ENCODE measurements at regions not wholly inside any gene's neighbourhood (a gene's known extent, or its start where the extent isn't known, plus 50 kb on each side); places are given as distances from the start of the nearest gene placed in this dataset.

DNA sequence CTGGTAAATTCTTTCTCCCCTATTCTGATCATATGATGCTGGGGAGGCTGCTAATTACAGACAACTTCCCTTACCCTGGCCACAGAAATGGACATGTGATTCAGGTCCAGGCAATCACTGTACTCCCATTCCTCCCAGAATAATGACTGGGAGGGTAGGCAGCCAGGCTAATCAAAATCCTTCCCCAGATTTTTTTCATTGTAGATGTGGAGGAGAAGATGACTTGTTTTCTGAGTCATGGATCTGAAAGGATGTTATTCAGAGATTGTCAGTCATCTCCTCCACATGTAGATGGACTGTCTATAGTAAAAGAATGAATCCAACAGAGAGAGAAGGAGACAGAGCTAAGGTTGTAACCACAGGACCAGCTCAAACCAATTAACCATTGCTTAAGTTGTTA lies 123.9 kb upstream of the PUM3 start:
- Histone ChIP-seq H3K27me3 (ENCODE audit: control insufficient read depth, insufficient read depth, low read length) (no peaks in the 10 kb centered on the region), H3K36me3 (ENCODE audit: control insufficient read depth, insufficient read depth, low read length) (no peaks in the 10 kb centered on the region), H3K4me3 (ENCODE audit: low read depth, low read length) (no peak overlapping the region)
- FAIRE-seq (no peak), DNase-seq (ENCODE audit: low read depth) (peak; percentile 53)
- TF ChIP-seq, protein P1, sequence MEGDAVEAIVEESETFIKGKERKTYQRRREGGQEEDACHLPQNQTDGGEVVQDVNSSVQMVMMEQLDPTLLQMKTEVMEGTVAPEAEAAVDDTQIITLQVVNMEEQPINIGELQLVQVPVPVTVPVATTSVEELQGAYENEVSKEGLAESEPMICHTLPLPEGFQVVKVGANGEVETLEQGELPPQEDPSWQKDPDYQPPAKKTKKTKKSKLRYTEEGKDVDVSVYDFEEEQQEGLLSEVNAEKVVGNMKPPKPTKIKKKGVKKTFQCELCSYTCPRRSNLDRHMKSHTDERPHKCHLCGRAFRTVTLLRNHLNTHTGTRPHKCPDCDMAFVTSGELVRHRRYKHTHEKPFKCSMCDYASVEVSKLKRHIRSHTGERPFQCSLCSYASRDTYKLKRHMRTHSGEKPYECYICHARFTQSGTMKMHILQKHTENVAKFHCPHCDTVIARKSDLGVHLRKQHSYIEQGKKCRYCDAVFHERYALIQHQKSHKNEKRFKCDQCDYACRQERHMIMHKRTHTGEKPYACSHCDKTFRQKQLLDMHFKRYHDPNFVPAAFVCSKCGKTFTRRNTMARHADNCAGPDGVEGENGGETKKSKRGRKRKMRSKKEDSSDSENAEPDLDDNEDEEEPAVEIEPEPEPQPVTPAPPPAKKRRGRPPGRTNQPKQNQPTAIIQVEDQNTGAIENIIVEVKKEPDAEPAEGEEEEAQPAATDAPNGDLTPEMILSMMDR (IDR thresholded peaks at IDR 0.05; ENCODE audit: insufficient read depth, low read length, severe bottlenecking): no peak

DNA sequence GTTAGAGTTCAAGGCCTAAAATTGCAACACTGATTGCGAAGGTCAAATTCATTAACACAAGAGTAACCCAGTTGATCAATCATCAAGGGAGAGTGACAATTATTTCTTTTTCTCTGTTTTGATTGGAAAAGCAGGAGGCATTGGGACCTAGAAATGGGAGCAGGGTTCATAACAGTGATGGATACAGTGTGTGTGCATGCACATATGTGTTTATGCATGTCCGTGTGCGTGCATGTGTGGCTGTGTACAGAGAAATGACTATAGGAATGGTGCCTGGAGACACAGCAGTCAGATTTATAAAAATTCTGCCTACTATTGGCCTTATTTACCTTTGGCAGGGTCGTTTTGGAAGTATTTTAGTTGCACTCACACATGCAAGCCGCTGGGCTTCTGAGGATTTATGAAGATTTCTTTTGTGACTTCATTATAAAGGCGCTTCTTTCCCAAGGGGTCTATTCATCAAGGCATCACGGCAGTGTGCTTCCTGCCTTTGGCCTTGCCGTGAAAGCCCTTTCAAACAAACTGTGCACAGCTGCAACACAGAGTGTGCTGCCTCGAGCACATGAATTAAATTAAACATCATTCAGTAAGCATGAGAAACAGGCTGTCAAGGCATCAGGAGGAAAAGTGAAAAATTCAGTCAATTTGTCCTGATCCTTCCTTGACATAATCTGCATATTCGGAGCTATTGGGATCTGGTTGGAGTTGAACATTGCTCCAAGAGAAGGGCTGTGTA lies 122.8 kb upstream of the PUM3 start:
- no peak for FAIRE-seq
- H3K36me3 ChIP-seq (ENCODE audit: control insufficient read depth, insufficient read depth, low read length): no peaks in the 10 kb centered on the region
- no peak for DNase-seq (ENCODE audit: low read depth)
- no peaks in the 10 kb centered on the region for H3K27me3 ChIP-seq (ENCODE audit: control insufficient read depth, insufficient read depth, low read length)
- TF ChIP-seq, protein P1 (IDR thresholded peaks at IDR 0.05; ENCODE audit: insufficient read depth, low read length, severe bottlenecking): no peak
- no peak overlapping the region for H3K4me3 ChIP-seq (ENCODE audit: low read depth, low read length)

DNA sequence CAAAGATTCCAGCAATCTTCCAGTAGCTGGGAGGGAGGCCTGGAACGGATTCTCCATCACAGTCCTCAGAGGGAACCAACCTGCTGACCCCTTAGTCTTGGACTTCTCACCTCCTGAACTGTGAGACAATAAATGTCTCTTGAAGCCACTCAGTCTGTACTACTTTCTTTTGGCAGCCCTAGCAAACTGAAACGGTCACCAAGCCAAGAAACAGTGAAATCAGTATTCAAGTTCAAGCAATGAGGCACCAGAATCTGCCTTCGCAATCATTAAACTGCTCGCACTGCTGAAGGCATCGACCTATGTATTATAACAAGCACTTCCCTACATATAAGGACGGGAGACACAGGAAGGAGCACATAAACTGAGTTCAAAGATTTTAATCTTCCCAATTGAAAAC lies 120.6 kb upstream of the PUM3 start:
- DNase-seq (ENCODE audit: low read depth): no peak
- no peak for FAIRE-seq
- H3K27me3 ChIP-seq (ENCODE audit: control insufficient read depth, insufficient read depth, low read length): no peaks in the 10 kb centered on the region
- TF ChIP-seq, protein P1 (IDR thresholded peaks at IDR 0.05; ENCODE audit: insufficient read depth, low read length, severe bottlenecking): no peak
- no peaks in the 10 kb centered on the region for H3K36me3 ChIP-seq (ENCODE audit: control insufficient read depth, insufficient read depth, low read length)
- H3K4me3 ChIP-seq (ENCODE audit: low read depth, low read length): no peak overlapping the region

DNA sequence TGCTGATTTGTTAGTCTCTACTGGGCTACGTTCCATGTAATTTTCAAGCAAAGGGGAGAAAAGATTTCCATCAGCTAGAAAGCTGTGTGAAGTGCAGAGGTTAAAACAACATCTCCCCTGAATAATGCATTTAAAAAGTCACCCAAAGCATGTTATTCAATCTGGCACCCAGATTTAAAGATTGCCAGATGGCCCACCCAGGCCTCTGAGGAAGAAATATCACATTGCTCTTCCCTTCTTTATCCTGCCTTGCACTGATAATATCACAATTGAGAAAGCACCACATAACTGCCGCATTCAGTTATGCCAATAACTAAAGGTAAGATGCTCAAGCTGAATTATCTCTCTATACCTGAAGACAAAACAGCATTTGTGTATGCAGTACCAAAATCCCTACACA lies 119.4 kb upstream of the PUM3 start:
- Histone ChIP-seq H3K27me3 (ENCODE audit: control insufficient read depth, insufficient read depth, low read length) (no peaks in the 10 kb centered on the region), H3K4me3 (ENCODE audit: low read depth, low read length) (no peak overlapping the region), H3K36me3 (ENCODE audit: control insufficient read depth, insufficient read depth, low read length) (no peaks in the 10 kb centered on the region)
- DNase-seq (ENCODE audit: low read depth) (no peak), FAIRE-seq (no peak)
- TF ChIP-seq, protein P1 (IDR thresholded peaks at IDR 0.05; ENCODE audit: insufficient read depth, low read length, severe bottlenecking): no peak

DNA sequence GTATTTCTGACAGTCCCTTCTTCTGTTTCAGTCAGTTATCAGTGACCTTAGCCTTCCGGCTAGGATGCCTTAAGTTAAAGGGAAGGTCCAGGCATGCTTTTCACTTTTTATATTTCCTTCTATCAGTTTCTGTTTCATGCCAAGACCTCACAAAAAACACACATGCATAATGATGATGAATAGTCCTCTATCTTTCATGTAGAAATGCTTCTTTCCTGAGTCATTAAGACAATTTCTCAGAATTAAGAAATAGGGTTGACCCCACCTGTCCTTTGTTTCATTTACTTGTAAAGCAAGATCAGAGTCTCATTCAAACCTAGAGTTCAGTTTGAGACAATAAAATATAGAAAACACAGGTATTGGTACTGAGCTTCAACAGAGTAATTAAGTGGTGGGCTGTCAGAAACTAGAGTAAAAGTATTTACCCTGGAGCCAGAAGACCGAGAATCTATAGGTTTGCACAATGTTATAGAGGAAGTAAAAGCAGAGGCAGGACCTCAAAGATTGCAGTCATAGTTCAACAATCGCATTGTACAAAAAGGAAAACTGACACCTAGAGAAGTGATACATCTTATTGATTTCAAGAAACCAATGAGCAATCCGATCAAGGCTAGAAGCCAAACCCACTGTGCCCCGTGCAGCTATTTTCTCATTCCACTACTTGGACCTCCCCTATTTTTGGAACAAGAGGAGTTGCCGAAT lies 118.7 kb upstream of the PUM3 start:
- Histone ChIP-seq H3K36me3 (ENCODE audit: control insufficient read depth, insufficient read depth, low read length) (no peaks in the 10 kb centered on the region), H3K4me3 (ENCODE audit: low read depth, low read length) (no peak overlapping the region), H3K27me3 (ENCODE audit: control insufficient read depth, insufficient read depth, low read length) (no peaks in the 10 kb centered on the region)
- TF ChIP-seq, protein P1 (IDR thresholded peaks at IDR 0.05; ENCODE audit: insufficient read depth, low read length, severe bottlenecking): no peak
- FAIRE-seq (no peak), DNase-seq (ENCODE audit: low read depth) (peak; percentile 51)
